GM12872 (cell line): ENCODE measurements at regions not wholly inside any gene's neighbourhood (a gene's known extent, or its start where the extent isn't known, plus 50 kb on each side); places are given as distances from the start of the nearest gene placed in this dataset.

Experiments
- CTCF ChIP-seq: IDR thresholded peaks from 3 replicates; pipeline ENCODE4 v1.5.1; 2011; ENCODE audit warnings: low read depth, mild to moderate bottlenecking, low read length, moderate library complexity; ENCODE audit not compliant: insufficient read depth

- no peak for TF ChIP-seq CTCF
Observed at GRCh38 chr2:221289846-221290245, 282.3 kb downstream of the EPHA4 start.

- TF ChIP-seq CTCF, result no peak
Observed at GRCh38 chr2:221293949-221294742, 278.0 kb downstream of the EPHA4 start.

- TF ChIP-seq CTCF, result no peak
Observed at GRCh38 chr2:221304916-221305315, 267.2 kb downstream of the EPHA4 start.

GRCh38 chr2:221308507-221309066, 263.5 kb downstream of the EPHA4 start:
- TF ChIP-seq CTCF, result no peak

GRCh38 chr2:221309892-221310583, 262.1 kb downstream of the EPHA4 start:
- no peak for TF ChIP-seq CTCF

GRCh38 chr2:221310730-221311129, 261.4 kb downstream of the EPHA4 start:
- no peak for TF ChIP-seq CTCF

GRCh38 chr2:221312634-221313033, 259.5 kb downstream of the EPHA4 start:
- TF ChIP-seq CTCF, result no peak
